Keratinocyte (primary cell): ENCODE measurements at regions not wholly inside any gene's neighbourhood (a gene's known extent, or its start where the extent isn't known, plus 50 kb on each side); places are given as distances from the start of the nearest gene placed in this dataset.

Experiments used
- DNase-seq: peaks from one replicate; pipeline ENCODE4 v3.0.0-alpha.2; 2011; ENCODE audit warnings: low read depth, missing footprints, low spot score
- FAIRE-seq: peaks from 2 replicates; lab custom pipeline; 2011; peaks lifted over from hg19 to GRCh38; lab: Jason Lieb, UNC
- H2AFZ ChIP-seq: 2 replicates; pipeline ENCODE4 v1.6.0; 2012; ENCODE audit warnings: low read length, control low read depth, inconsistent platforms; ENCODE audit not compliant: control insufficient read depth
- H3K27ac ChIP-seq: 2 replicates; pipeline ENCODE4 v1.5.1; 2011; ENCODE audit warnings: low read length; ENCODE audit not compliant: control insufficient read depth, insufficient read depth
- H3K27me3 ChIP-seq: 3 replicates; pipeline ENCODE4 v1.6.0; 2011; ENCODE audit warnings: low read length; ENCODE audit not compliant: control insufficient read depth, insufficient read depth; ENCODE audit errors: extremely low read depth
- H3K36me3 ChIP-seq, 2 experiments: 2 replicates in 1 of 2; 3 replicates in 1 of 2; pipeline ENCODE4 v1.5.1; 2011; ENCODE audit warnings: low read length in 2 of 2, mild to moderate bottlenecking in 1 of 2; ENCODE audit not compliant: control insufficient read depth in 2 of 2, insufficient read depth in 2 of 2; ENCODE audit errors: extremely low read depth in 1 of 2
- H3K4me1 ChIP-seq: 3 replicates; pipeline ENCODE4 v1.5.1; 2011; ENCODE audit warnings: low read length; ENCODE audit not compliant: control insufficient read depth, insufficient read depth; ENCODE audit errors: extremely low read depth
- H3K4me2 ChIP-seq: 3 replicates; pipeline ENCODE4 v1.6.0; 2011; ENCODE audit warnings: low read depth, low read length; ENCODE audit not compliant: control insufficient read depth, insufficient read depth; ENCODE audit errors: extremely low read depth
- H3K4me3 ChIP-seq, 3 experiments: fragments of 200-600 bp in 1 of 3; sonication (generic) in 1 of 3; 2 replicates in 2 of 3; 3 replicates in 1 of 3; pipeline ENCODE4 v1.5.1; 2011 to 2016; ENCODE audit warnings: low read length in 3 of 3, mild to moderate bottlenecking in 3 of 3, control low read depth in 2 of 3, inconsistent platforms in 1 of 3, low read depth in 1 of 3, mixed read lengths in 1 of 3, mixed run types in 1 of 3, moderate library complexity in 1 of 3; ENCODE audit not compliant: control insufficient read depth in 2 of 3, insufficient read depth in 2 of 3; ENCODE audit errors: extremely low read depth in 1 of 3
- H3K79me2 ChIP-seq: 2 replicates; pipeline ENCODE4 v1.6.0; 2012; ENCODE audit warnings: low read length; ENCODE audit not compliant: control insufficient read depth, insufficient read depth
- H3K9ac ChIP-seq: 3 replicates; pipeline ENCODE4 v1.6.0; 2011; ENCODE audit warnings: low read length; ENCODE audit not compliant: control insufficient read depth, insufficient read depth; ENCODE audit errors: extremely low read depth
- H3K9me1 ChIP-seq: 3 replicates; pipeline ENCODE4 v1.6.0; 2011; ENCODE audit warnings: low read length; ENCODE audit not compliant: control insufficient read depth, insufficient read depth; ENCODE audit errors: extremely low read depth
- H3K9me3 ChIP-seq: 2 replicates; pipeline ENCODE4 v1.5.1; 2012; ENCODE audit warnings: low read depth, low read length; ENCODE audit not compliant: control insufficient read depth
- H4K20me1 ChIP-seq: 3 replicates; pipeline ENCODE4 v1.6.0; 2011; ENCODE audit warnings: low read length; ENCODE audit not compliant: control insufficient read depth, insufficient read depth; ENCODE audit errors: extremely low read depth
- CTCF ChIP-seq, 3 experiments: IDR thresholded peaks in 1 of 3; conservative IDR thresholded peaks in 1 of 3; optimal IDR thresholded peaks in 1 of 3; 2 replicates in 2 of 3; 3 replicates in 1 of 3; pipeline versions ENCODE3 to v1.5.1; 2011; ENCODE audit warnings: low read length in 3 of 3, mild to moderate bottlenecking in 3 of 3, moderate library complexity in 2 of 3, control low read depth in 1 of 3, inconsistent platforms in 1 of 3; ENCODE audit not compliant: insufficient read depth in 2 of 3; ENCODE audit errors: extremely low read depth in 1 of 3
- EZH2 ChIP-seq: IDR thresholded peaks from one replicate; pipeline ENCODE4 v1.6.1; 2012; ENCODE audit warnings: inconsistent platforms, mild to moderate bottlenecking, low read length, moderate library complexity
- dilution Hi-C: fragments of 300-500 bp; cut with MboI; formaldehyde crosslinking; loops from one replicate; pipeline ENCODE4 v1.7.0; 2020; ENCODE audit warnings: low sequenced_read_pairs; ENCODE audit not compliant: extremely low pct_ligation_motif_present

DNA sequence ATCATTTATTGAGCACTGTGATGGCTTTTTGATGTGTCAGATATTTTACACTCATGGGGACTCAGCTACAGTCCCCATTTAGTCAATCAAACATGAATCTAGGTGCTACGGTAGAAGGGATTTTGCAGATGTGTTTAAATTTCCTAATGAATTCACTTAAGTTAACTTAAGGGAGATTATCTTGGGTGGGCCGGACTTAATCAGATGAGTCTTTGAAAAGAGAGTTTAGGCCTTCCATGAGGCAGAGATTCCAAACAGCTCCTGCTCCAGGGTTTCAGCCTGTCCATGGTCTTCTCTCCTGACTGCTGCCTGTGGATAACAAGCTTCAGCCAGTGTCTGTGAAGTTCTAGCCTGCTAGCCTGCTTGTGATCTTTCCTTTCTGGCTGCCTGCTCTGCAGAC lies 202.4 kb downstream of the IDS start:
- TF ChIP-seq CTCF (optimal IDR thresholded peaks at IDR 0.05 in 1 of 3, IDR thresholded peaks at IDR 0.05 in 1 of 3, conservative IDR thresholded peaks at IDR 0.05 in 1 of 3; ENCODE audit: extremely low read depth in 1 of 3, insufficient read depth in 2 of 3, low read length in 3 of 3) = no peak
- TF ChIP-seq EZH2 = no peak
- Histone ChIP-seq H3K36me3 (no peaks in the 10 kb centered on the region), H3K27me3 (no peaks in the 10 kb centered on the region), H2AFZ (no peak overlapping the region), H3K4me2 (no peak overlapping the region), H4K20me1 (no peaks in the 10 kb centered on the region), H3K9ac (no peak overlapping the region), H3K9me1 (no peaks in the 10 kb centered on the region), H3K4me3 (no peak overlapping the region), H3K4me1 (no peaks in the 10 kb centered on the region), H3K9me3 (no peaks in the 10 kb centered on the region), H3K79me2 (no peaks in the 10 kb centered on the region), H3K27ac (no peak overlapping the region)
- no peak for FAIRE-seq
- dilution Hi-C loops = no loop called here
- DNase-seq = no peak

DNA sequence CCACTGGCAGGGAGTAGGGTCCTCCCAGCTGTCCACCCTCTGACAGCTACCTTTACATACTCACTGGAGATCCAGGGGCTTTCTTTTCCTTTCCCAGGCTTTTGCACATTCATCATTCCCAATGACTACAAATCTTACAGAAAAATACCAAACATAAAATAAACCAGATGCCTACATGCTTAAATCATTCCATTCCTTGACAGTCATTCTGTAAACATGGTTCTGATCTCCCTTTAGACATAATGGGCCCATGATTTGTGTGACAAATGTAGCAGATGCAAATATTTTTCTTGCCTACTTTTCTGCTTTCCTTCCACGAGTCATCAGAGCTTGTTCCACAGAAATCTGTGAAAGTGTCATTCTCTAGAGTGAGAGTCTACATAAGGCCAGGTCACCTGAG lies 207.0 kb downstream of the IDS start:
- Histone ChIP-seq H2AFZ (no peak overlapping the region), H3K27me3 (no peaks in the 10 kb centered on the region), H4K20me1 (no peaks in the 10 kb centered on the region), H3K9me3 (no peaks in the 10 kb centered on the region), H3K79me2 (no peaks in the 10 kb centered on the region), H3K4me2 (no peak overlapping the region), H3K36me3 (no peaks in the 10 kb centered on the region), H3K4me3 (no peak overlapping the region), H3K9me1 (no peaks in the 10 kb centered on the region), H3K9ac (no peak overlapping the region), H3K4me1 (no peaks in the 10 kb centered on the region), H3K27ac (no peak overlapping the region)
- dilution Hi-C loops = no loop called here
- DNase-seq (no peak), FAIRE-seq (no peak)
- TF ChIP-seq CTCF (optimal IDR thresholded peaks at IDR 0.05 in 1 of 3, IDR thresholded peaks at IDR 0.05 in 1 of 3, conservative IDR thresholded peaks at IDR 0.05 in 1 of 3; ENCODE audit: extremely low read depth in 1 of 3, insufficient read depth in 2 of 3, low read length in 3 of 3) (no peak), EZH2 (no peak)
